NT2/D1 (cell line): ENCODE measurements at regions not wholly inside any gene's neighbourhood (a gene's known extent, or its start where the extent isn't known, plus 50 kb on each side); places are given as distances from the start of the nearest gene placed in this dataset.

ENCODE experiments used
- DNase-seq: peaks from one replicate; pipeline ENCODE4 v3.0.0-alpha.2; 2011; ENCODE audit warnings: low read depth, low spot score
- H3K27me3 ChIP-seq: 2 replicates; pipeline ENCODE4 v1.6.0; 2011; ENCODE audit warnings: mild to moderate bottlenecking; ENCODE audit not compliant: insufficient read length, insufficient read depth
- H3K36me3 ChIP-seq: 2 replicates; pipeline ENCODE4 v1.6.1; 2011; ENCODE audit warnings: mild to moderate bottlenecking, low read length, mixed read lengths; ENCODE audit not compliant: insufficient read depth, insufficient read length
- H3K4me1 ChIP-seq: 2 replicates; pipeline ENCODE4 v1.5.1; 2011; ENCODE audit not compliant: insufficient read depth, insufficient read length
- H3K4me3 ChIP-seq: 2 replicates; pipeline ENCODE4 v1.5.1; 2011; ENCODE audit warnings: low read depth; ENCODE audit not compliant: insufficient read length
- H3K9ac ChIP-seq: 2 replicates; pipeline ENCODE4 v1.6.0; 2011; ENCODE audit warnings: low read depth; ENCODE audit not compliant: insufficient read length
- H3K9me3 ChIP-seq: 2 replicates; pipeline ENCODE4 v1.5.1; 2011; ENCODE audit warnings: mild to moderate bottlenecking, low read length; ENCODE audit not compliant: insufficient read depth
- SUZ12 ChIP-seq: IDR thresholded peaks from 2 replicates; pipeline ENCODE4 v1.6.1; 2011; ENCODE audit not compliant: insufficient read length, insufficient read depth; ENCODE audit errors: extremely low read depth
- YY1 ChIP-seq: IDR thresholded peaks from 2 replicates; pipeline ENCODE4 v1.6.1; 2011; ENCODE audit not compliant: insufficient read length, insufficient read depth
- ZNF274 ChIP-seq: IDR thresholded peaks from 2 replicates; pipeline ENCODE4 v1.6.1; 2011; ENCODE audit warnings: mild to moderate bottlenecking, low read depth, low read length

DNA sequence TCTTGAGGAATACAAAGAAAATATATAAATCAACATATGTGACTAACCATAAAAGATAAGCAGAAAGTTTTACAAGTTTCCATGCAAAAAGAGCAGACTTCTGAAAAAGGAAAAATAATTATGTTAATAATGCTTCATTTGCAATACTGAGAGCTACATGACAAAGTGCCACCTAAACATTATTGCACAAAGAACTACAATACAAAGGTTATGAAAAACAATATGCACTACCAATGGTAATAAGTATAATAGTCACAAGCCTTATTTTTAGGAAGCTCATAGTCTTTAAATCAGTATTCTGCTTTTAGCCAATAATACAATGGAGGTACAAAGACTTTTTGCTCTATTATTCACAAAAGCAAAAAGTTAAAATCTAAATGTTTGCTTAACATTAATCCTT is 411.2 kb downstream of the TLL1 start:
- no peaks in the 10 kb centered on the region for H3K27me3 ChIP-seq

DNA sequence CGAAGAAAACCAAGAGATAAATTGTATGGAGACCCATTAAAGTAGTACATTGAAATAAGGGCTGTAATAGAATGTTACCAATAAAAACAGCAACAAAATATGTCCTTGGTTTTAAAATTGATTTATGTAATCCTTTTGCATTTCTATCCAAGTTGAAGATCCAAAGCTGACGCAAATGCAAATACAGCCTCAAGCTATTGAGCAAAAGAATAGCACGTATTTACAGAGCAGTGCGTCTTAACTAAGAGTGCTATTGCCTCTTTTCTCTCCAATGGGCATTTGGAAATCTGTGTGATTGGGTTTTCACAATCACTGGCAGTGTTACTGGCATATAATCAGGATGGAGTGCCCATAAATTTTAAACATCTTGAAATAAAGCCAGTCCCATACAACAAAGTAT is 417.4 kb downstream of the TLL1 start:
- H3K36me3 ChIP-seq = no peaks in the 10 kb centered on the region
- H3K9ac ChIP-seq = no peak overlapping the region
- DNase-seq = no peak
- TF ChIP-seq ZNF274 (no peak), YY1 (no peak)
- no peak overlapping the region for H3K4me3 ChIP-seq
- no peaks in the 10 kb centered on the region for H3K27me3 ChIP-seq
- no peaks in the 10 kb centered on the region for H3K4me1 ChIP-seq
- H3K9me3 ChIP-seq = no peaks in the 10 kb centered on the region

More for the DNA sequence above, 411.2 kb downstream of the TLL1 start:
- no peak for TF ChIP-seq ZNF274
- TF ChIP-seq SUZ12 = no peak
- no peak for TF ChIP-seq YY1
- no peaks in the 10 kb centered on the region for H3K4me1 ChIP-seq
- no peaks in the 10 kb centered on the region for H3K9me3 ChIP-seq
- H3K9ac ChIP-seq = no peak overlapping the region
- DNase-seq = no peak
- H3K36me3 ChIP-seq = no peaks in the 10 kb centered on the region
- no peak overlapping the region for H3K4me3 ChIP-seq

DNA sequence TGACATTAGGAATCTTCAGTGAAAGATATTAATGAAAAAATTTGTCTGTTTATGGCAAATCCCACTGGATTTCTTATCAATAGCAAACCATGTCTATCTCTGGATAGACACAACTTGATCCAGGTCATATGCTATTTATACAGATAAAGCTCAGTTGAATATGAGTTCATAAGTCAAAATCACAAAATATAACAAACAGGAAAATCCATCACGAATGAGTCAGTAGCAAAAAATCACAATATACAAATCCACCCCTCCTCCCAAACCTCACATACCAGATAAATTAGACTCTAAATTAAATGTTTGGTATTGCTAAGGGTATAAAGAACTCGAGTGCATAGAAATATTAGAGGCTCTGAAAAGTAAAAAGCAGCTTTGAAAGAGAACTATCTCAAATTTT is 420.5 kb downstream of the TLL1 start:
- Histone ChIP-seq H3K27me3 (no peaks in the 10 kb centered on the region), H3K4me1 (no peaks in the 10 kb centered on the region), H3K36me3 (no peaks in the 10 kb centered on the region), H3K9me3 (no peaks in the 10 kb centered on the region), H3K4me3 (no peak overlapping the region), H3K9ac (no peak overlapping the region)
- no peak for DNase-seq
- TF ChIP-seq ZNF274 (no peak), SUZ12 (no peak), YY1 (no peak)

DNA sequence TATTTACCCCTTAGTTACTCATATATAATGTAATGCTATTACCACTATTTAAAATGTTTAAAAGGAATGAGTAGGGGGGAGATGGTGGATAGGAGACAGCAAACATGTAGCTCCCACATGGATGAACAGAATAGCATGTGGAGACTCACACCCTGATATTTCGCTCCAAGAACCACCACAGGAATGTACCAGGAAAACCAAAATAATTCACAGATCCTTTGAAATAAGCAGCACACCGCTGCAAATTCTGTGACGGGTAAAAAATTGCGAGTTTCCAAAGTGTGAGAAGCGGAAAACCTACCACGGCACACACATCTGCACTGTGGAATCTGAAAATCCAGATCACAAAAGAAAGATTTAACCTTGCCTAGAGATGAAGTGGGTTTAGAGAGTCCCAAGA is 428.2 kb downstream of the TLL1 start:
- no peaks in the 10 kb centered on the region for H3K36me3 ChIP-seq
- H3K4me1 ChIP-seq = no peaks in the 10 kb centered on the region
- TF ChIP-seq SUZ12 (no peak), ZNF274 (no peak), YY1 (no peak)
- H3K4me3 ChIP-seq = no peak overlapping the region
- no peaks in the 10 kb centered on the region for H3K9me3 ChIP-seq
- H3K27me3 ChIP-seq = no peaks in the 10 kb centered on the region
- no peak overlapping the region for H3K9ac ChIP-seq
- DNase-seq = no peak

DNA sequence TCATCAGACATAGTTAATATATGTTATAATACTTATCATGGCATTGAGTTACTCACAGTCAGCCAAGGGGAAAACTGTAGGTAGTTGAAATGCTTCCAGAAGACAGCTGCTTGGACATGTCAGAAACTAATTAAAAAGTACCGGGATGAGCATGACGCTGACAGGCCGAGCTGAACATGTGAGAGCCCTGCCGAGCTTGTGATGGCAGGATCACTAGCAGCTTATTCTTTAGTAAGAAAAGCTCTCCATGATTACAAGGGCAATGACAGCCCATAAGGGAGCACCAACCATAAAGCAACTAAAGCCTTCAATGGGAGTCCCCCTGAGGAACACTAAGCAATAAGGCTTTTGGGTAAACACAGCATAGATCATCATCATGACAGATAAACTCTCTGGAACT is 435.6 kb downstream of the TLL1 start:
- no peak for DNase-seq
- no peak overlapping the region for H3K9ac ChIP-seq
- no peaks in the 10 kb centered on the region for H3K9me3 ChIP-seq
- TF ChIP-seq SUZ12 (no peak), ZNF274 (no peak), YY1 (no peak)
- H3K4me3 ChIP-seq = no peak overlapping the region
- H3K27me3 ChIP-seq = no peaks in the 10 kb centered on the region
- H3K36me3 ChIP-seq = no peaks in the 10 kb centered on the region
- H3K4me1 ChIP-seq = no peaks in the 10 kb centered on the region

DNA sequence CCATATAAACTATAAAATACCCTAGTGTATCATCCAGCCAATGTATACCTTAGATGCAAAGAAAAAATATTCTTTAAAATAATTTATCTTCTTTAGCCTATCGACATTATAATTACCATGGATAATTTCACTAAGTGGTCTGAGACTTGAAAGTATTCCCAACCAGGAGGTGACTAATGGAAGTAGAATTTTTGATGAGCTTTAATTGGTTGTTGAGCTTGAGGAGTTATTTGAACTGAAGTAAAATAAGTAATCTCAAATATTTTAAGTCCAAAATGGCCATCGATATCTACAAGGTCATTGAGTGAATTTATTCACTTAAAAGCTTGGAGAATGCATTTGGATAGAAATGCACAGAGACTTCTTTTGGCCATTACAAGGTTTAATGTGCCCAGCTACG is 436.2 kb downstream of the TLL1 start:
- no peaks in the 10 kb centered on the region for H3K4me1 ChIP-seq
- no peak overlapping the region for H3K9ac ChIP-seq
- H3K9me3 ChIP-seq = no peaks in the 10 kb centered on the region
- no peaks in the 10 kb centered on the region for H3K27me3 ChIP-seq
- H3K4me3 ChIP-seq = no peak overlapping the region
- TF ChIP-seq ZNF274 (no peak), YY1 (no peak), SUZ12 (no peak)
- no peak for DNase-seq
- no peaks in the 10 kb centered on the region for H3K36me3 ChIP-seq

DNA sequence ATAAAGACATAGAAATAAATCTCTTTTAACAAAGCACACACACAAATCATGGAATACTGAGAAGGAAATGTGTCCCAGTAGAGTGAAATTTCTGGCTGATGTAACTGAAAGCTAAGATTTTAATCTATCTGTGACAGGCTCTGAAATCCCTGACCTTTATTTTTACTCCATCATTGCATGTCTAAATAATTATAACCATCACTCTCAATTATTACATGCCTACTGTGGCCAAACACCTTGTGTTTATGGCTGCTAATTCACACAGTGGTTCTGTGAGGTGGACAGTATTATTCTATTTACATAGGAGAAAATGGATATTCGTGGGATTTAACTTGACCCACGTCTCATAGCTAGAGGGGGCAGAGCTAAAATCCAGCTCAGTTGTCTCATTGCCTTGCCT is 438.1 kb downstream of the TLL1 start:
- no peak for DNase-seq
- Histone ChIP-seq H3K9ac (no peak overlapping the region), H3K27me3 (no peaks in the 10 kb centered on the region), H3K9me3 (no peaks in the 10 kb centered on the region), H3K4me1 (no peaks in the 10 kb centered on the region), H3K4me3 (no peak overlapping the region), H3K36me3 (no peaks in the 10 kb centered on the region)
- no peak for TF ChIP-seq SUZ12
- TF ChIP-seq YY1 = no peak
- TF ChIP-seq ZNF274 = no peak

DNA sequence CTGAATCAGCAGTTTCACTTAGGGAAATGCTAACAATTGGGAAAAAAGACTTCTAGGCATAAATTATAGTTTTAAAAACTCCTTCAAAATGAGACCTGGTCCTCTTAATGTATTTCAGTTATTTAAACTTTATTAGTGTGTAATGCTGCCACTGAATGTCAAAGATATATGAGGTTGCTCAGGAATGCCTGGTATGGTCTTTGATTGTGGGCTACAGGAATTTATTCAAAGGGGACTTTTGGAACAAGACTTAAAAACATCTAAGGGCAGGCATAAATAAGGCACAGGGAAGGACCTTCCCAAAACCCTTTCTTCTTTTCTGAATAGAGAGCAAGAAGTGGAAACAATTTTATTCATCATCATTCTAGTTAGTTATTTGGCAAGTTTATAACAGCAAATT is 439.1 kb downstream of the TLL1 start:
- Histone ChIP-seq H3K4me1 (no peaks in the 10 kb centered on the region), H3K27me3 (no peaks in the 10 kb centered on the region), H3K36me3 (no peaks in the 10 kb centered on the region), H3K9me3 (no peaks in the 10 kb centered on the region), H3K9ac (no peak overlapping the region), H3K4me3 (no peak overlapping the region)
- TF ChIP-seq ZNF274 (no peak), SUZ12 (no peak), YY1 (no peak)
- DNase-seq = no peak
